GM12874 (cell line): ENCODE measurements at regions not wholly inside any gene's neighbourhood (a gene's known extent, or its start where the extent isn't known, plus 50 kb on each side); places are given as distances from the start of the nearest gene placed in this dataset.

Experiments
- CTCF ChIP-seq: IDR thresholded peaks from 2 replicates; pipeline ENCODE4 v1.5.1; 2011; ENCODE audit warnings: low read depth, mild to moderate bottlenecking, control low read depth, low read length, moderate library complexity; ENCODE audit not compliant: insufficient read depth

GRCh38 chr7:121494516-121494915, 98.4 kb upstream of the FAM3C start:
- TF ChIP-seq CTCF, result no peak

- TF ChIP-seq CTCF, result no peak
These were observed 97.4 kb upstream of the FAM3C start for GRCh38 chr7:121493553-121493952.

GRCh38 chr7:121490309-121490708, 94.2 kb upstream of the FAM3C start:
- TF ChIP-seq CTCF, result no peak

GRCh38 chr7:121489440-121489839, 93.3 kb upstream of the FAM3C start:
- no peak for TF ChIP-seq CTCF

GRCh38 chr7:121488111-121488650, 92.1 kb upstream of the FAM3C start:
- TF ChIP-seq CTCF, result no peak

- TF ChIP-seq CTCF, result no peak
These were observed 90.5 kb upstream of the FAM3C start for GRCh38 chr7:121486590-121486989.

- no peak for TF ChIP-seq CTCF
These were observed 89.5 kb upstream of the FAM3C start for GRCh38 chr7:121485467-121486243.
